Heart left ventricle (tissue), 16 donors: ENCODE measurements at regions not wholly inside any gene's neighbourhood (a gene's known extent, or its start where the extent isn't known, plus 50 kb on each side); places are given as distances from the start of the nearest gene placed in this dataset.

Source experiments
- ATAC-seq, 4 donors: fragments of 200-7000 bp; cut with Tn5 transposase; one replicate each; pipeline ENCODE4 v1.9.1; 2020 to 2022; ENCODE audit warnings: moderate library complexity in 4 of 4, mild to moderate bottlenecking in 3 of 4, moderate number of reproducible peaks in 1 of 4
- DNase-seq, 5 donors: peaks; one replicate each; pipeline ENCODE4 v3.0.0-alpha.2; 2020
- H3K27ac ChIP-seq, 12 donors: fragments of 200-600 bp; sonication (generic) in 4 of 12; one replicate each; pipeline versions ENCODE4 v1.5.0 to v1.8.0; 2016 to 2022; ENCODE audit warnings: mild to moderate bottlenecking in 2 of 12
- H3K27me3 ChIP-seq, 9 donors: fragments of 200-600 bp; sonication (generic) in 2 of 9; one replicate each; pipeline versions ENCODE4 v1.5.1 to v1.8.0; 2016 to 2022; ENCODE audit warnings: mild to moderate bottlenecking in 3 of 9
- H3K36me3 ChIP-seq, 9 donors: fragments of 200-600 bp; sonication (generic) in 2 of 9; one replicate each; pipeline versions ENCODE4 v1.5.0 to v1.8.0; 2018 to 2022; ENCODE audit warnings: mild to moderate bottlenecking in 2 of 9
- H3K4me1 ChIP-seq, 12 donors: fragments of 200-600 bp; sonication (generic) in 4 of 12; one replicate each; pipeline versions ENCODE4 v1.5.0 to v1.8.0; 2016 to 2022; ENCODE audit warnings: mild to moderate bottlenecking in 3 of 12
- H3K4me3 ChIP-seq, 12 donors: fragments of 200-600 bp; sonication (generic) in 4 of 12; one replicate each; pipeline versions ENCODE4 v1.5.0 to v1.8.0; 2017 to 2022; ENCODE audit warnings: mild to moderate bottlenecking in 9 of 12, moderate library complexity in 4 of 12
- H3K9me3 ChIP-seq, 12 donors: fragments of 200-600 bp; sonication (generic) in 4 of 12; one replicate each; pipeline versions ENCODE4 v1.5.0 to v1.8.0; 2016 to 2022; ENCODE audit warnings: mild to moderate bottlenecking in 1 of 12
- POLR2A ChIP-seq, 2 donors: fragments of 450-650 bp; IDR thresholded peaks; one replicate each; pipeline ENCODE4 v1.6.1; 2017; ENCODE audit warnings: antibody characterized with exemption in 2 of 2, mild to moderate bottlenecking in 2 of 2, moderate library complexity in 2 of 2
- WGBS, 4 donors: extraction: QIAGEN DNeasy Blood & Tissue Kit in 2 of 4; methylation state at CpG; one replicate each; pipeline versions ENCODE4 v1.1.5 to v1.1.7; 2013 to 2018; 5-methylcytosine and 5-hydroxymethylcytosine counted together
- intact Hi-C, 10 donors: fragments of 100-400 bp; cut with DNase I; formaldehyde crosslinking; loops; one replicate each; pipeline versions ENCODE4 v1.11.1 to v1.14.2; 2022
- TF ChIP-seq, protein P1 (sequence below), 12 donors: fragments of 200-600 bp; sonication (generic) in 4 of 12; IDR thresholded peaks; one replicate each; pipeline versions ENCODE4 v1.5.0 to v1.8.0; 2018 to 2022; ENCODE audit warnings: antibody characterized with exemption in 12 of 12, mild to moderate bottlenecking in 5 of 12
- donor health status: ischemic (EF 13 %, LVEDD 7.1; RV severe dilation, severe dysfunction).
- donor health status: healthy with polysubstance abuse.
- donor health status: DM: no; HTN: yes; CAD: no.
- donor health status: DM: no; HTN: no; CAD: no.
- donor health status: ischemic (EF 25% LVEDD 6.9; RV normal size, moderate dysfunction).
- donor health status: ischemic (EF 25% LVEDD 5.7; RV mildly dilated, moderate dysfunction).
- donor health status: healthy.
- donor health status: DM: yes; HTN: yes; CAD: no.
- donor health status: ischemic (EF 35%, LVEDD 5.7; RV mildly dilated, moderate dysfunction).
- donor health status: nonischemic (EF 11% LVEDD 7.7; RV severe dilation, severe dysfunction).
- donor health status: DM: yes; HTN: yes; CAD: no.
- donor health status: PGD.
- donor health status: ischemic (EF 29% LVEDD 5.4; RV normal size, mild dysfunction).
- donor health status: nonischemic (EF 23%, LVEDD 6.1; RV moderate dilation, normal function).

DNA sequence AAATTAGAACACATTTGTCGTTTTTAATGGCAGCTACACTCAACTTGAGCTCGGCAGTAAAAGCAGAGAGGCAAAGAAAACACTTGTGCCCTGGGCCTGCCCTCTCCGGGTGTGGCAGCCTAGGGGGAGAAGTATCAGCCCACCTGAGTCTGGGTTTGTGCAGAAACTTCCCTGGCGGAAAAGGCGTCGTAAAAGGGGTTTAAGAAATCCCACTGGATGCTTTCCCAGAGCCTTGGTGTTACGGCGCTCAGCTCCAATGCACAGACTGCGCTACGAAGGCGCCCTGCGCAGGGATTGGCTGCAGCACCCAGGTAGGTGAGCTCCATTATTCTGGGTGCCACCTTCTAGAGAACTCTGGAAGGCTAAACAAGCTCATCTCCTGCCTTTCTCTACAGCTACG lies 461.5 kb upstream of the NR2F2 start:
- H3K4me1 ChIP-seq: no peaks in the 10 kb centered on the region
- no peaks in the 10 kb centered on the region for H3K27me3 ChIP-seq
- H3K36me3 ChIP-seq: no peaks in the 10 kb centered on the region
- DNase-seq (no peak), ATAC-seq (no peak)
- H3K4me3 ChIP-seq: no peak overlapping the region
- no peaks in the 10 kb centered on the region for H3K9me3 ChIP-seq
- intact Hi-C loops: no loop called here
- no peak overlapping the region for H3K27ac ChIP-seq
- TF ChIP-seq POLR2A (IDR thresholded peaks at IDR 0.05): no peak
- 86 to 90% (median 88%) methylated on average over 13 of the region's 13 CpGs for WGBS, 4 donors

DNA sequence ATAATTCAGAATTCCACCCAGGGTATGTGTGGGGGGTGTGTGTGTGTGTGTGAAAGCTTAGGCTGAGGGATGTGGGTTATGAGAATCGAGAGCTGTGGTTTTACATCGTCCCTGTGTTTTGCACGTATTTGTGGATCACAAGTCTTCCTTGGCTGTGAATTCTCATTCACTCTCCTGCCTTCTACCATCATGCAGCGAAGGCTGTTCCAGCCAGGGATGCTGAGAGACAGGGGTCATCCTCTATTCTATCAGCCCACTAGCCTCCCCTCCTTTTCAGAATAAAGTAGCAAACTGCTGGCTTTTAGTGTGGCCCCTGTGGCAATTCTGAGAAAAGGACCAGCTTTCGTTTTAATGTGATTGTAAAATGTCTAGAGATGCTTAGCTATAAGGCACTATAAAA lies 460.6 kb upstream of the NR2F2 start:
- ATAC-seq (no peak), DNase-seq (no peak)
- H3K4me3 ChIP-seq: no peak overlapping the region
- no peaks in the 10 kb centered on the region for H3K27me3 ChIP-seq
- TF ChIP-seq, protein P1, sequence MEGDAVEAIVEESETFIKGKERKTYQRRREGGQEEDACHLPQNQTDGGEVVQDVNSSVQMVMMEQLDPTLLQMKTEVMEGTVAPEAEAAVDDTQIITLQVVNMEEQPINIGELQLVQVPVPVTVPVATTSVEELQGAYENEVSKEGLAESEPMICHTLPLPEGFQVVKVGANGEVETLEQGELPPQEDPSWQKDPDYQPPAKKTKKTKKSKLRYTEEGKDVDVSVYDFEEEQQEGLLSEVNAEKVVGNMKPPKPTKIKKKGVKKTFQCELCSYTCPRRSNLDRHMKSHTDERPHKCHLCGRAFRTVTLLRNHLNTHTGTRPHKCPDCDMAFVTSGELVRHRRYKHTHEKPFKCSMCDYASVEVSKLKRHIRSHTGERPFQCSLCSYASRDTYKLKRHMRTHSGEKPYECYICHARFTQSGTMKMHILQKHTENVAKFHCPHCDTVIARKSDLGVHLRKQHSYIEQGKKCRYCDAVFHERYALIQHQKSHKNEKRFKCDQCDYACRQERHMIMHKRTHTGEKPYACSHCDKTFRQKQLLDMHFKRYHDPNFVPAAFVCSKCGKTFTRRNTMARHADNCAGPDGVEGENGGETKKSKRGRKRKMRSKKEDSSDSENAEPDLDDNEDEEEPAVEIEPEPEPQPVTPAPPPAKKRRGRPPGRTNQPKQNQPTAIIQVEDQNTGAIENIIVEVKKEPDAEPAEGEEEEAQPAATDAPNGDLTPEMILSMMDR (IDR thresholded peaks at IDR 0.05): no peak
- no peak for TF ChIP-seq POLR2A (IDR thresholded peaks at IDR 0.05)
- H3K36me3 ChIP-seq: no peaks in the 10 kb centered on the region
- 74 to 91% (median 77%) methylated on average over 5 of the region's 5 CpGs for WGBS, 4 donors
- intact Hi-C loops: no loop called here
- H3K4me1 ChIP-seq: peaks cover 0 to 7% (median 0%) of the 10 kb centered on the region in 12 donors
- no peak overlapping the region for H3K27ac ChIP-seq
- H3K9me3 ChIP-seq: no peaks in the 10 kb centered on the region

DNA sequence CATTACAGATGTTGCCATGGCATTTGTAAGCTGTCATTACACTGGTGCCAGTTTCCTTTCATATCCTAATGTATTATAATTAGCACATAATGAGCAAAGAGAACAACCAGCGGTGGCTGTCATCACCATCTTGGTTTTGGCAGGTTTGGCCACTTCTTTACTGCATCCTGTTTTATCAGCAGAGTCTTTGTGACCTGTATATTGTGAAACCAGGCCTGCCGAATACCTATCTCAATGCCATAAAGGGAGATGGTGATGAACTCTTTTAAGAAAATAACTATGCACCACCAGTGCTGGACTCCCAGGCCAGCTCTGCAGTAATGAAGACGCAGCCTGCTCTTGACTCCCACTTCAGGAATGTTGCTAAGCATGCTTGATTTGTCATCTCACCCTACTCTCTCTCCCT lies 458.1 kb upstream of the NR2F2 start:
- 51 to 76% (median 71%) methylated on average over 3 of the region's 3 CpGs for WGBS, 4 donors
- no peaks in the 10 kb centered on the region for H3K9me3 ChIP-seq
- no peak overlapping the region for H3K4me3 ChIP-seq
- no peak overlapping the region for H3K27ac ChIP-seq
- no peaks in the 10 kb centered on the region for H3K27me3 ChIP-seq
- intact Hi-C loops: no loop called here
- TF ChIP-seq POLR2A (IDR thresholded peaks at IDR 0.05): no peak
- TF ChIP-seq, protein P1 (IDR thresholded peaks at IDR 0.05): no peak
- no peak for DNase-seq
- H3K4me1 ChIP-seq: peaks cover 0 to 16% (median 0%) of the 10 kb centered on the region in 12 donors
- no peak for ATAC-seq
- no peaks in the 10 kb centered on the region for H3K36me3 ChIP-seq

DNA sequence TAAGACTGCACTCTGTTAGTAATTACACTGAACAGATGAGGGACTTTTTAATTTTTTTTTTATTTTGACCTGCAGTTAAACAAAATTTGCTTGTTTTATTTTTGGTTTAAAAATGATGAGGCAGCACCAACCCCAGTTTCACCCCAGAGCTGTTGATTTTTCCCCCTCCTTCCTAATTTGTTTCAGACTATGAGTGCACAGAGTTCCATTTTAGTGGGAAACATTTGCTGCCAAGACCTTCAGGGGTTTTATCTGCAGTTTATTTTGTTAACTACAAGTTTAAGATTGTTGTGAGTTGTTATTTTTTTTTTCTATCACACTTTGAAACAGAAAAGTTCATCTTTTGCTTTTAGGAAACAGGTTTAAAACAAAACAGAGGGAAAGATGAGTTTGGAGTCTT lies 455.9 kb upstream of the NR2F2 start:
- DNase-seq: no peak
- intact Hi-C loops: no loop called here
- TF ChIP-seq, protein P1 (IDR thresholded peaks at IDR 0.05): no peak
- TF ChIP-seq POLR2A (IDR thresholded peaks at IDR 0.05): no peak

DNA sequence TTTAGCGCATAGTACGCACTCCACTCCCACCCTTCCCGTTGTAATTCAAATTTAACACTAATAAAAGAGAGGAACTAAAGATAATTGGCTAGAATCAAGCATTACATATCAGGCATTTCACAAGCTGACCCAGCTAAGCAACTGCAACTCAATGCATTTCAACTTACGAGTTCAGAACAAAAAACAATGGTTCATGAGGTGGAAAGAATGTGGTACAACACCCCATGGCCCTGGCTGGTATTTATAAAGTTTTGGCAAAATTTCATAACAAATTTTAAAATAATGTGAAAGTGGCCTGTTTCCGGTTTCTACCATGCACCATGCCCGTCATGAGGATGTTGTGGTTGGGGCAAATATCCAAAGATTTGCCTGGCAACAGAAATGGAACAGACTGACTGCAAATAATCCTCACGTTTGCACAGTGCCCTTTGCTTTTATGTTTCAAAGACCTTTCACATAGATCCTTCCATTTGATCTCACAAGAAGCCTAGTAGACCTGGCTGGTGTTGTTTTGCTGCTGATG lies 455.3 kb upstream of the NR2F2 start:
- TF ChIP-seq POLR2A (IDR thresholded peaks at IDR 0.05): no peak
- TF ChIP-seq, protein P1 (IDR thresholded peaks at IDR 0.05): no peak
- ATAC-seq: peak in 1 of 4 donors; percentile 36
- 68 to 76% (median 76%) methylated on average over 7 of the region's 7 CpGs for WGBS, 4 donors
- peak in 2 of 5 donors; percentile 22 to 26 for DNase-seq
- Histone ChIP-seq H3K36me3 (no peaks in the 10 kb centered on the region), H3K27me3 (no peaks in the 10 kb centered on the region), H3K4me1 (peaks cover 0 to 33% (median 2%) of the 10 kb centered on the region in 12 donors), H3K27ac (peak overlapping the region in 2 of 12 donors; percentile 3 to 44), H3K4me3 (no peak overlapping the region), H3K9me3 (no peaks in the 10 kb centered on the region)
- intact Hi-C loops: no loop called here

More for the DNA sequence above, 455.9 kb upstream of the NR2F2 start:
- no peaks in the 10 kb centered on the region for H3K27me3 ChIP-seq
- no peaks in the 10 kb centered on the region for H3K9me3 ChIP-seq
- no peak overlapping the region for H3K4me3 ChIP-seq
- peaks cover 0 to 27% (median 0%) of the 10 kb centered on the region in 12 donors for H3K4me1 ChIP-seq
- H3K36me3 ChIP-seq: no peaks in the 10 kb centered on the region
- no peak for ATAC-seq
- peak overlapping the region in 2 of 12 donors; percentile 3 to 44 for H3K27ac ChIP-seq
